ENCODE measurements at regions not wholly inside any gene's neighbourhood (a gene's known extent, or its start where the extent isn't known, plus 50 kb on each side); places are given as distances from the start of the nearest gene placed in this dataset.

DNA sequence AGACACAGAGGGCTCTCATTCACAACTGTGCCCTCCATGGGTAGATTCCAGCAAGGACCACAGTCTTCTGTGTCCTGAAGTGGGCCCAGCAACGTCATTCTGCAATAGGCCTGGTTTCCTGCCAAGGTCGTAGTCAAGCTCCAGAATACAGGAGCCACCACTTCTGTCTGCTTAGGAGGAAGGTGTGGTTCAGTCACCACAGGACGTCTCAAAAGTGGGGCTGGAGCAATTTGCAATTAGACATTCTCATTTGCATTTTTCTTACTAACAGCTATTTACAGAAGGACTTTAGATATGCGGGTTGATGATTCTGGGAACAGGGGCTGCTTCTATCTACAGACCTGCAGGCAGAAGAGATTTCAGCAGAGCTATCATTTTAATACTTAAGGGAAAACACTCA, 58.7 kb upstream of the MYRIP start:
- TF ChIP-seq, protein P1, sequence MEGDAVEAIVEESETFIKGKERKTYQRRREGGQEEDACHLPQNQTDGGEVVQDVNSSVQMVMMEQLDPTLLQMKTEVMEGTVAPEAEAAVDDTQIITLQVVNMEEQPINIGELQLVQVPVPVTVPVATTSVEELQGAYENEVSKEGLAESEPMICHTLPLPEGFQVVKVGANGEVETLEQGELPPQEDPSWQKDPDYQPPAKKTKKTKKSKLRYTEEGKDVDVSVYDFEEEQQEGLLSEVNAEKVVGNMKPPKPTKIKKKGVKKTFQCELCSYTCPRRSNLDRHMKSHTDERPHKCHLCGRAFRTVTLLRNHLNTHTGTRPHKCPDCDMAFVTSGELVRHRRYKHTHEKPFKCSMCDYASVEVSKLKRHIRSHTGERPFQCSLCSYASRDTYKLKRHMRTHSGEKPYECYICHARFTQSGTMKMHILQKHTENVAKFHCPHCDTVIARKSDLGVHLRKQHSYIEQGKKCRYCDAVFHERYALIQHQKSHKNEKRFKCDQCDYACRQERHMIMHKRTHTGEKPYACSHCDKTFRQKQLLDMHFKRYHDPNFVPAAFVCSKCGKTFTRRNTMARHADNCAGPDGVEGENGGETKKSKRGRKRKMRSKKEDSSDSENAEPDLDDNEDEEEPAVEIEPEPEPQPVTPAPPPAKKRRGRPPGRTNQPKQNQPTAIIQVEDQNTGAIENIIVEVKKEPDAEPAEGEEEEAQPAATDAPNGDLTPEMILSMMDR (IDR thresholded peaks at IDR 0.05; ENCODE audit: low read depth, low read length): no peak

GRCh38 chr3:39751286-39751685, 58.1 kb upstream of the MYRIP start:
- H3K4me3 ChIP-seq (ENCODE audit: low read depth, low read length): no peak overlapping the region
- TF ChIP-seq, protein P1 (IDR thresholded peaks at IDR 0.05; ENCODE audit: low read depth, low read length): no peak

More for the DNA sequence above, 58.7 kb upstream of the MYRIP start:
- no peak overlapping the region for H3K4me3 ChIP-seq (ENCODE audit: low read depth, low read length)

DNA sequence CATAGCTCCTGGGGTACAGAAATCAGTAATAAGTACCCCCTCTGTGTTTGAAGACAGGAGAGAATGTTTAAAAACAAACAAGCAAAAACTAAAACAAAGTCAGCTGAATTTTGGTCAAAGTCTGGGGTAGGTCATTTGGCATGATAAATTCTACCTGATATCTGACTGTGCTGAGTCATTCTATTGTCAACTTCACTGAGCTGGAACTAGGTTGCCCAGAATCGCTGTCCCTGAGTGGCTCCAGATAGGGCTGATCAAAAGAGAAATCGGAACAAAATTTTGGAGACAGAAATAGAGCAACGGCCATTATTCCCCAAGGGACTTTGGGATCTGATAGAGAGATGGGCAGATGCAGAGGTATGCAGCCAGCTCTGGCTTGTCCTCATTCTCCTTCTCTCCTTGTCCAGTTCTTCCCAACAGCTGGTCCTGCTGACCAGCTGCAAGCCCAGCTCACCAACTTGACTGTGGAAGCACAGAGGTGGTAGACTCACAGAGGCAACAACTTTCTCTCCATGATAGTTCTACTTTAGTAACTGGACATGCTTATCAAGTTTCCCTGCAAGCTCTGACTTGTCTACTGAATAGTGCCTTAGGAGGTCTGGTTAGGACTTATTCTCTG, 57.3 kb upstream of the MYRIP start:
- TF ChIP-seq, protein P1 (IDR thresholded peaks at IDR 0.05; ENCODE audit: low read depth, low read length): no peak
- H3K4me3 ChIP-seq (ENCODE audit: low read depth, low read length): no peak overlapping the region

GRCh38 chr3:39752751-39753150, 56.7 kb upstream of the MYRIP start:
- no peak overlapping the region for H3K4me3 ChIP-seq (ENCODE audit: low read depth, low read length)
- TF ChIP-seq, protein P1 (IDR thresholded peaks at IDR 0.05; ENCODE audit: low read depth, low read length): no peak

DNA sequence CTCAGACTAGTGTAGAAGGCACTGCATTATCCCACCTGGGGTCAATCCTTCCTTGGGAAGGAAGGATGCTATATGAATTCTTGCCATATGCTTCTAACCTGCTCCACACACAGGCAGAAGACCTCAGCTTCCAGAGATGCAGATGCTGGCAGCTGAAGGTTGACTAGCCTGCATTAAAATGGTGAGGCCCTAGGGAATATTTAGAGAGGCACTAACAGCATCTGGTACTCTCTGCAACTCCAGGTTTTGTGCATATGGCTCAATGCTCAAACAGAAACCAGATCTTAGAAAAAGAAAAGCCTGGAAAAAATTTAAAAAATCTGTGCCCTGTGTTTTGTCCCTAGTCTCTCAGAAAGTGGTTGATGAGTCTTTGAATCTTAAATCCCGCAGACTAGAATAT, 56.0 kb upstream of the MYRIP start:
- TF ChIP-seq, protein P1 (IDR thresholded peaks at IDR 0.05; ENCODE audit: low read depth, low read length): no peak
- H3K4me3 ChIP-seq (ENCODE audit: low read depth, low read length): no peak overlapping the region

DNA sequence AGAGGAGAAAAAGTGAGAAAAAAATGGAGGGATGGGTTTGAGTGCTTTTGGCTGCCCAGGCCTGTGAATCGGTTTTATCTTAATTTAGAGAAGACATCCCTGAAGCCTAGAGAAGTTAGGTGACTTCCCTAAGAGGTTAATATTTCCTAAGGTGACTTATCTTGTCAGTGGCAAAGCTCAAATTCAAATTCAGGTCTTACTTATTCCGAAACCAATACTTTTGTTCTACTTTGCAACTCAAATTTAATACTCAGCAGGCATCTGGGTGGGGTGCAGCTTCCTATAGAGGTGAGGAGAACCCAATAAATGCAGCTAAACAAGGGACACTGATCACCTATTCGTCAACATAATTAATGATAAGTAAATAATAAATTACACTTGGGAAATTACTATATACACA, 54.9 kb upstream of the MYRIP start:
- TF ChIP-seq, protein P1 (IDR thresholded peaks at IDR 0.05; ENCODE audit: low read depth, low read length): no peak
- no peak overlapping the region for H3K4me3 ChIP-seq (ENCODE audit: low read depth, low read length)

DNA sequence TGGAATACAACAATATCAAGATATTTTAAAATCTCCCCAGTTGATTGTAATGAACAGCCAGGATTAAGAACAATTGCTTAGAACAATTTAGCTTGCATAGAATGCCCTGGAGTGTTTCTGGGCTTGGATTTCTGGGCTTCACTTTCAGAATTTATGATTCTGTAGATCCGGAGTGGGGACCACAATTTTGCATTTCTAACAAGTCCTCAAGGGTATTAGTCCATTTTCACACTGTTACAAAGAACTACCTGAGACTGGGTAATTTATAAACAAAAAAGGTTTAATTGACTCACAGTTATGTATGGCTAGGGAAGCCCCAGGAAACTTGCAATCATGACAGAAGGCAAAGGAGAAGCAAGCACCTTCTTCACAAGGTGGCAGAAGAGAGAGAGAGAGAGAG, 54.3 kb upstream of the MYRIP start:
- H3K4me3 ChIP-seq (ENCODE audit: low read depth, low read length): no peak overlapping the region
- TF ChIP-seq, protein P1 (IDR thresholded peaks at IDR 0.05; ENCODE audit: low read depth, low read length): no peak
